H9 (cell line): ENCODE measurements at regions not wholly inside any gene's neighbourhood (a gene's known extent, or its start where the extent isn't known, plus 50 kb on each side); places are given as distances from the start of the nearest gene placed in this dataset.

ENCODE experiments used
- DNase-seq: peaks from one replicate; pipeline ENCODE4 v3.0.0-alpha.2; 2017
- H2AFZ ChIP-seq: one replicate; pipeline ENCODE4 v1.6.1; 2013; ENCODE audit warnings: mild to moderate bottlenecking, low read length, control low read depth, moderate library complexity
- H2AK5ac ChIP-seq: 2 replicates; pipeline ENCODE4 v1.6.1; 2013; ENCODE audit warnings: low read length, control low read depth, mixed read lengths; ENCODE audit not compliant: insufficient read length
- H2BK120ac ChIP-seq: one replicate; pipeline ENCODE4 v1.6.1; 2013; ENCODE audit warnings: low read depth, mild to moderate bottlenecking, low read length, control low read depth, inconsistent platforms; ENCODE audit not compliant: poor library complexity, severe bottlenecking
- H2BK12ac ChIP-seq: 2 replicates; pipeline ENCODE4 v1.6.1; 2013; ENCODE audit warnings: low read length, control low read depth, mixed read lengths, low read depth; ENCODE audit not compliant: insufficient read length
- H2BK15ac ChIP-seq: 2 replicates; pipeline ENCODE4 v1.6.1; 2013; ENCODE audit warnings: low read depth, low read length, control low read depth
- H2BK20ac ChIP-seq: one replicate; pipeline ENCODE4 v1.6.1; 2013; ENCODE audit warnings: low read depth, mild to moderate bottlenecking, low read length, control low read depth, inconsistent platforms; ENCODE audit not compliant: poor library complexity, severe bottlenecking
- H2BK5ac ChIP-seq: 2 replicates; pipeline ENCODE4 v1.6.1; 2013; ENCODE audit warnings: low read length, control low read depth, mixed read lengths; ENCODE audit not compliant: insufficient read length
- H3K14ac ChIP-seq: 2 replicates; pipeline ENCODE4 v1.6.1; 2013; ENCODE audit warnings: low read length, control low read depth; ENCODE audit not compliant: insufficient read depth
- H3K18ac ChIP-seq: 2 replicates; pipeline ENCODE4 v1.6.1; 2013; ENCODE audit warnings: low read depth, mild to moderate bottlenecking, mixed read lengths, low read length, control low read depth; ENCODE audit not compliant: insufficient read length
- H3K23ac ChIP-seq: 2 replicates; pipeline ENCODE4 v1.6.1; 2013; ENCODE audit warnings: low read length, control low read depth, mixed read lengths, low read depth; ENCODE audit not compliant: insufficient read length
- H3K23me2 ChIP-seq: 2 replicates; pipeline ENCODE4 v1.6.1; 2013; ENCODE audit warnings: low read depth, mild to moderate bottlenecking, mixed read lengths, low read length, control low read depth; ENCODE audit not compliant: insufficient read length, poor library complexity, severe bottlenecking
- H3K27ac ChIP-seq: 2 replicates; pipeline ENCODE4 v1.5.1; 2013; ENCODE audit warnings: low read length, control low read depth, mixed read lengths, low read depth; ENCODE audit not compliant: insufficient read length
- H3K27me3 ChIP-seq: 2 replicates; pipeline ENCODE4 v1.6.1; 2013; ENCODE audit warnings: low read length, control low read depth, inconsistent platforms; ENCODE audit not compliant: insufficient read depth
- H3K4ac ChIP-seq: 2 replicates; pipeline ENCODE4 v1.6.1; 2013; ENCODE audit warnings: low read depth, mild to moderate bottlenecking, control low read depth, inconsistent platforms, low read length, moderate library complexity
- H3K4me1 ChIP-seq: 2 replicates; pipeline ENCODE4 v1.6.1; 2013; ENCODE audit warnings: low read length, control low read depth, inconsistent platforms; ENCODE audit not compliant: insufficient read depth
- H3K4me2 ChIP-seq: 2 replicates; pipeline ENCODE4 v1.6.1; 2013; ENCODE audit warnings: low read length, control low read depth, mixed read lengths; ENCODE audit not compliant: insufficient read length, insufficient read depth
- H3K56ac ChIP-seq: 2 replicates; pipeline ENCODE4 v1.6.1; 2013; ENCODE audit warnings: low read depth, mild to moderate bottlenecking, mixed read lengths, low read length, control low read depth; ENCODE audit not compliant: insufficient read length
- H3K79me1 ChIP-seq: 2 replicates; pipeline ENCODE4 v1.6.1; 2013; ENCODE audit warnings: low read depth, mild to moderate bottlenecking, moderate library complexity, low read length, control low read depth, inconsistent platforms; ENCODE audit not compliant: insufficient read depth, poor library complexity, severe bottlenecking
- H3K79me2 ChIP-seq: 2 replicates; pipeline ENCODE4 v1.6.1; 2013; ENCODE audit warnings: low read length, control low read depth, inconsistent platforms; ENCODE audit not compliant: insufficient read depth
- H3K9ac ChIP-seq: 2 replicates; pipeline ENCODE4 v1.6.1; 2013; ENCODE audit warnings: low read length, control low read depth, mixed read lengths; ENCODE audit not compliant: insufficient read length; ENCODE audit errors: extremely low read depth
- H3K9me3 ChIP-seq: one replicate; pipeline ENCODE4 v1.6.1; 2013; ENCODE audit warnings: low read depth, low read length, inconsistent platforms; ENCODE audit not compliant: control insufficient read depth
- H3T11ph ChIP-seq: one replicate; pipeline ENCODE4 v1.6.1; 2013; ENCODE audit warnings: mild to moderate bottlenecking, low read length, control low read depth, inconsistent platforms
- H4K20me1 ChIP-seq: one replicate; pipeline ENCODE4 v1.6.1; 2013; ENCODE audit not compliant: control insufficient read depth, insufficient read length, insufficient read depth
- H4K5ac ChIP-seq: 2 replicates; pipeline ENCODE4 v1.6.1; 2013; ENCODE audit warnings: low read depth, mild to moderate bottlenecking, mixed read lengths, low read length, control low read depth; ENCODE audit not compliant: insufficient read length
- H4K8ac ChIP-seq: replicated peaks from 2 replicates; pipeline ENCODE4 v1.6.1; 2013; ENCODE audit warnings: low read length, control low read depth, mixed read lengths, low read depth; ENCODE audit not compliant: insufficient read length
- H4K91ac ChIP-seq: 2 replicates; pipeline ENCODE4 v1.6.1; 2013; ENCODE audit warnings: low read depth, mild to moderate bottlenecking, moderate library complexity, mixed read lengths, low read length, control low read depth; ENCODE audit not compliant: insufficient read length
- H3K27ac Mint-ChIP-seq, 3 experiments: 2 replicates in 2 of 3; 3 replicates in 1 of 3; pipeline ENCODE4 v1.8.0; 2020 to 2021; ENCODE audit warnings: mixed read lengths in 3 of 3, mild to moderate bottlenecking in 1 of 3, moderate library complexity in 1 of 3
- H3K27me3 Mint-ChIP-seq: 2 replicates; pipeline ENCODE4 v1.8.0; 2021; ENCODE audit warnings: low read depth, mild to moderate bottlenecking, moderate library complexity, mixed read lengths
- H3K36me3 Mint-ChIP-seq, 3 experiments: 2 replicates in 2 of 3; 3 replicates in 1 of 3; pipeline ENCODE4 v1.8.0; 2020 to 2021; ENCODE audit warnings: low read depth in 3 of 3, mixed read lengths in 3 of 3; ENCODE audit not compliant: insufficient read depth in 1 of 3
- H3K4me1 Mint-ChIP-seq, 2 experiments: 2 replicates each; pipeline ENCODE4 v1.8.0; 2020; ENCODE audit warnings: mixed read lengths in 2 of 2
- H3K4me3 Mint-ChIP-seq, 2 experiments: 2 replicates in 1 of 2; 3 replicates in 1 of 2; pipeline ENCODE4 v1.8.0; 2020 to 2021; ENCODE audit warnings: mild to moderate bottlenecking in 2 of 2, mixed read lengths in 2 of 2, moderate library complexity in 1 of 2
- H3K9me3 Mint-ChIP-seq, 2 experiments: 2 replicates in 1 of 2; 3 replicates in 1 of 2; pipeline ENCODE4 v1.8.0; 2020; ENCODE audit warnings: mild to moderate bottlenecking in 2 of 2, mixed read lengths in 2 of 2, moderate library complexity in 1 of 2
- CTCF ChIP-seq: fragments of 200-600 bp; sonication (generic); conservative IDR thresholded peaks from 3 replicates; pipeline ENCODE4 v1.8.0; 2021; ENCODE audit warnings: antibody characterized with exemption, mild to moderate bottlenecking

- Histone ChIP-seq H2AFZ (no peak overlapping the region), H3K79me1 (no peaks in the 10 kb centered on the region), H3K9ac (no peak overlapping the region), H3K27ac (no peak overlapping the region), H4K5ac (no peak overlapping the region), H3K4me2 (no peak overlapping the region), H2BK5ac (no peak overlapping the region), H3K4me1 (no peaks in the 10 kb centered on the region), H3K9me3 (no peaks in the 10 kb centered on the region), H3T11ph (no peak overlapping the region), H3K23me2 (no peaks in the 10 kb centered on the region), H3K18ac (no peak overlapping the region), H4K8ac (no peak overlapping the region), H4K91ac (no peak overlapping the region), H2BK20ac (no peak overlapping the region), H3K14ac (no peak overlapping the region), H2BK120ac (no peak overlapping the region), H3K79me2 (no peaks in the 10 kb centered on the region), H4K20me1 (no peaks in the 10 kb centered on the region), H2BK12ac (no peak overlapping the region), H3K4ac (no peak overlapping the region), H2BK15ac (no peak overlapping the region), H3K23ac (no peak overlapping the region), H3K27me3 (no peaks in the 10 kb centered on the region), H3K56ac (no peak overlapping the region), H2AK5ac (no peak overlapping the region)
- Mint-ChIP-seq H3K27ac (no peak overlapping the region), H3K27me3 (no peaks in the 10 kb centered on the region), H3K9me3 (no peaks in the 10 kb centered on the region), H3K4me3 (no peak overlapping the region), H3K4me1 (peaks cover 0 to 3% of the 10 kb centered on the region in 2 experiments; a peak in 2 of 4 replicates), H3K36me3 (no peaks in the 10 kb centered on the region)
- no peak for DNase-seq
- no peak for TF ChIP-seq CTCF
Measured at GRCh38 chr1:194081444-194081843, 895.0 kb upstream of the B3GALT2 start.
